Suprapubic skin (tissue), 3 donors: ENCODE measurements at regions not wholly inside any gene's neighbourhood (a gene's known extent, or its start where the extent isn't known, plus 50 kb on each side); places are given as distances from the start of the nearest gene placed in this dataset.

Source experiments
- CTCF ChIP-seq, 2 donors: fragments of 200-600 bp in 1 of 2; fragments of 450-650 bp in 1 of 2; sonication (generic) in 1 of 2; IDR thresholded peaks; one replicate each; pipeline ENCODE4 v1.5.1; 2016 to 2019; ENCODE audit warnings: antibody characterized with exemption in 2 of 2, mild to moderate bottlenecking in 1 of 2, moderate library complexity in 1 of 2
- POLR2AphosphoS5 ChIP-seq, 3 donors: sonication (generic); formaldehyde crosslinking; IDR thresholded peaks; one replicate each; pipeline ENCODE4 v1.6.1; 2017; ENCODE audit warnings: antibody characterized with exemption in 3 of 3

- TF ChIP-seq CTCF (IDR thresholded peaks at IDR 0.05), result no peak
- TF ChIP-seq POLR2AphosphoS5 (IDR thresholded peaks at IDR 0.05), result no peak
Observed at GRCh38 chr1:36735436-36735835, 252.7 kb upstream of the CSF3R start.
